H9 (cell line): ENCODE measurements at regions not wholly inside any gene's neighbourhood (a gene's known extent, or its start where the extent isn't known, plus 50 kb on each side); places are given as distances from the start of the nearest gene placed in this dataset.

Experiments
- DNase-seq: peaks from one replicate; pipeline ENCODE4 v3.0.0-alpha.2; 2017
- H2AFZ ChIP-seq: one replicate; pipeline ENCODE4 v1.6.1; 2013; ENCODE audit warnings: mild to moderate bottlenecking, low read length, control low read depth, moderate library complexity
- H2AK5ac ChIP-seq: 2 replicates; pipeline ENCODE4 v1.6.1; 2013; ENCODE audit warnings: low read length, control low read depth, mixed read lengths; ENCODE audit not compliant: insufficient read length
- H2BK120ac ChIP-seq: one replicate; pipeline ENCODE4 v1.6.1; 2013; ENCODE audit warnings: low read depth, mild to moderate bottlenecking, low read length, control low read depth, inconsistent platforms; ENCODE audit not compliant: poor library complexity, severe bottlenecking
- H2BK12ac ChIP-seq: 2 replicates; pipeline ENCODE4 v1.6.1; 2013; ENCODE audit warnings: low read length, control low read depth, mixed read lengths, low read depth; ENCODE audit not compliant: insufficient read length
- H2BK15ac ChIP-seq: 2 replicates; pipeline ENCODE4 v1.6.1; 2013; ENCODE audit warnings: low read depth, low read length, control low read depth
- H2BK20ac ChIP-seq: one replicate; pipeline ENCODE4 v1.6.1; 2013; ENCODE audit warnings: low read depth, mild to moderate bottlenecking, low read length, control low read depth, inconsistent platforms; ENCODE audit not compliant: poor library complexity, severe bottlenecking
- H2BK5ac ChIP-seq: 2 replicates; pipeline ENCODE4 v1.6.1; 2013; ENCODE audit warnings: low read length, control low read depth, mixed read lengths; ENCODE audit not compliant: insufficient read length
- H3K14ac ChIP-seq: 2 replicates; pipeline ENCODE4 v1.6.1; 2013; ENCODE audit warnings: low read length, control low read depth; ENCODE audit not compliant: insufficient read depth
- H3K18ac ChIP-seq: 2 replicates; pipeline ENCODE4 v1.6.1; 2013; ENCODE audit warnings: low read depth, mild to moderate bottlenecking, mixed read lengths, low read length, control low read depth; ENCODE audit not compliant: insufficient read length
- H3K23ac ChIP-seq: 2 replicates; pipeline ENCODE4 v1.6.1; 2013; ENCODE audit warnings: low read length, control low read depth, mixed read lengths, low read depth; ENCODE audit not compliant: insufficient read length
- H3K23me2 ChIP-seq: 2 replicates; pipeline ENCODE4 v1.6.1; 2013; ENCODE audit warnings: low read depth, mild to moderate bottlenecking, mixed read lengths, low read length, control low read depth; ENCODE audit not compliant: insufficient read length, poor library complexity, severe bottlenecking
- H3K27ac ChIP-seq: 2 replicates; pipeline ENCODE4 v1.5.1; 2013; ENCODE audit warnings: low read length, control low read depth, mixed read lengths, low read depth; ENCODE audit not compliant: insufficient read length
- H3K27me3 ChIP-seq: 2 replicates; pipeline ENCODE4 v1.6.1; 2013; ENCODE audit warnings: low read length, control low read depth, inconsistent platforms; ENCODE audit not compliant: insufficient read depth
- H3K4ac ChIP-seq: 2 replicates; pipeline ENCODE4 v1.6.1; 2013; ENCODE audit warnings: low read depth, mild to moderate bottlenecking, control low read depth, inconsistent platforms, low read length, moderate library complexity
- H3K4me1 ChIP-seq: 2 replicates; pipeline ENCODE4 v1.6.1; 2013; ENCODE audit warnings: low read length, control low read depth, inconsistent platforms; ENCODE audit not compliant: insufficient read depth
- H3K4me2 ChIP-seq: 2 replicates; pipeline ENCODE4 v1.6.1; 2013; ENCODE audit warnings: low read length, control low read depth, mixed read lengths; ENCODE audit not compliant: insufficient read length, insufficient read depth
- H3K56ac ChIP-seq: 2 replicates; pipeline ENCODE4 v1.6.1; 2013; ENCODE audit warnings: low read depth, mild to moderate bottlenecking, mixed read lengths, low read length, control low read depth; ENCODE audit not compliant: insufficient read length
- H3K79me1 ChIP-seq: 2 replicates; pipeline ENCODE4 v1.6.1; 2013; ENCODE audit warnings: low read depth, mild to moderate bottlenecking, moderate library complexity, low read length, control low read depth, inconsistent platforms; ENCODE audit not compliant: insufficient read depth, poor library complexity, severe bottlenecking
- H3K79me2 ChIP-seq: 2 replicates; pipeline ENCODE4 v1.6.1; 2013; ENCODE audit warnings: low read length, control low read depth, inconsistent platforms; ENCODE audit not compliant: insufficient read depth
- H3K9ac ChIP-seq: 2 replicates; pipeline ENCODE4 v1.6.1; 2013; ENCODE audit warnings: low read length, control low read depth, mixed read lengths; ENCODE audit not compliant: insufficient read length; ENCODE audit errors: extremely low read depth
- H3K9me3 ChIP-seq: one replicate; pipeline ENCODE4 v1.6.1; 2013; ENCODE audit warnings: low read depth, low read length, inconsistent platforms; ENCODE audit not compliant: control insufficient read depth
- H3T11ph ChIP-seq: one replicate; pipeline ENCODE4 v1.6.1; 2013; ENCODE audit warnings: mild to moderate bottlenecking, low read length, control low read depth, inconsistent platforms
- H4K20me1 ChIP-seq: one replicate; pipeline ENCODE4 v1.6.1; 2013; ENCODE audit not compliant: control insufficient read depth, insufficient read length, insufficient read depth
- H4K5ac ChIP-seq: 2 replicates; pipeline ENCODE4 v1.6.1; 2013; ENCODE audit warnings: low read depth, mild to moderate bottlenecking, mixed read lengths, low read length, control low read depth; ENCODE audit not compliant: insufficient read length
- H4K8ac ChIP-seq: replicated peaks from 2 replicates; pipeline ENCODE4 v1.6.1; 2013; ENCODE audit warnings: low read length, control low read depth, mixed read lengths, low read depth; ENCODE audit not compliant: insufficient read length
- H4K91ac ChIP-seq: 2 replicates; pipeline ENCODE4 v1.6.1; 2013; ENCODE audit warnings: low read depth, mild to moderate bottlenecking, moderate library complexity, mixed read lengths, low read length, control low read depth; ENCODE audit not compliant: insufficient read length
- H3K27ac Mint-ChIP-seq, 3 experiments: 2 replicates in 2 of 3; 3 replicates in 1 of 3; pipeline ENCODE4 v1.8.0; 2020 to 2021; ENCODE audit warnings: mixed read lengths in 3 of 3, mild to moderate bottlenecking in 1 of 3, moderate library complexity in 1 of 3
- H3K27me3 Mint-ChIP-seq: 2 replicates; pipeline ENCODE4 v1.8.0; 2021; ENCODE audit warnings: low read depth, mild to moderate bottlenecking, moderate library complexity, mixed read lengths
- H3K36me3 Mint-ChIP-seq, 3 experiments: 2 replicates in 2 of 3; 3 replicates in 1 of 3; pipeline ENCODE4 v1.8.0; 2020 to 2021; ENCODE audit warnings: low read depth in 3 of 3, mixed read lengths in 3 of 3; ENCODE audit not compliant: insufficient read depth in 1 of 3
- H3K4me1 Mint-ChIP-seq, 2 experiments: 2 replicates each; pipeline ENCODE4 v1.8.0; 2020; ENCODE audit warnings: mixed read lengths in 2 of 2
- H3K4me3 Mint-ChIP-seq, 2 experiments: 2 replicates in 1 of 2; 3 replicates in 1 of 2; pipeline ENCODE4 v1.8.0; 2020 to 2021; ENCODE audit warnings: mild to moderate bottlenecking in 2 of 2, mixed read lengths in 2 of 2, moderate library complexity in 1 of 2
- H3K9me3 Mint-ChIP-seq, 2 experiments: 2 replicates in 1 of 2; 3 replicates in 1 of 2; pipeline ENCODE4 v1.8.0; 2020; ENCODE audit warnings: mild to moderate bottlenecking in 2 of 2, mixed read lengths in 2 of 2, moderate library complexity in 1 of 2
- CTCF ChIP-seq: fragments of 200-600 bp; sonication (generic); conservative IDR thresholded peaks from 3 replicates; pipeline ENCODE4 v1.8.0; 2021; ENCODE audit warnings: antibody characterized with exemption, mild to moderate bottlenecking
- WGBS: extraction: QIAGEN DNeasy Blood & Tissue Kit; methylation state at CpG from one replicate; pipeline ENCODE4 v1.1.7; 2013; ENCODE audit warnings: missing lambda C conversion rate, low lambda C conversion rate, mixed read lengths; ENCODE audit not compliant: insufficient read length; ENCODE audit errors: extremely low coverage; 5-methylcytosine and 5-hydroxymethylcytosine counted together

DNA sequence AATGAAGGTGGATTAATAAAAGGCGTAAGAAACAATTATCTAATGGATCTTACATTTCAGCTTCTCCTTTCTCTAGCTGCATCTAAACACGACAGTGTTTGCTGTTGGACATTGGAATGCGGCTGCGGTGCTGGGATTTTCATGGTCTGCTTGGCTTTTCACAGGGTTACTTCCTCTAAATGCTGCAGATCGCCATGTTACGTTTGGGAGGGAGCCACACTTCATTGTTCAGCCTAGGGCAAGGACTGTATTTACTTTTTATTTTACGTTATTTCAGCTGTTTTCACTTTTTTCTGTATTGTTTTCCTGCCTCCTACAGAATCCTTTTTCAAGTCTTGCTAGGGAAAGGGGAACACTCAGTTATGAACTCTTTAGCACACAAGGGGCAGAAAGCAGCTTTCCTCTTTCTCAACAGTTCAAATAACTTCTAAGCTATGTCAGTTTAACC is 97.9 kb upstream of the MTHFD1L start:
- no peaks in the 10 kb centered on the region for H3K79me2 ChIP-seq
- no peak overlapping the region for H3K9ac ChIP-seq
- H4K5ac ChIP-seq: no peak overlapping the region
- no peak overlapping the region for H3K14ac ChIP-seq
- no peaks in the 10 kb centered on the region for H4K20me1 ChIP-seq
- no peak for TF ChIP-seq CTCF
- Mint-ChIP-seq H3K4me1 (peaks cover 21 to 29% of the 10 kb centered on the region in 2 experiments), H3K36me3 (no peaks in the 10 kb centered on the region), H3K9me3 (no peaks in the 10 kb centered on the region; a peak in 1 of 5 replicates), H3K4me3 (no peak overlapping the region), H3K27ac (no peak overlapping the region), H3K27me3 (no peaks in the 10 kb centered on the region; the same call in 1 of the 2 replicates)
- no CpG with 5 or more reads among the region's 7 CpGs for WGBS
- H3K18ac ChIP-seq: no peak overlapping the region
- no peak overlapping the region for H2BK20ac ChIP-seq
- no peaks in the 10 kb centered on the region; the same call in 1 of the 2 replicates for H3K4me1 ChIP-seq
- H2BK5ac ChIP-seq: no peak overlapping the region
- H4K8ac ChIP-seq: no peak overlapping the region
- H3K27ac ChIP-seq: no peak overlapping the region
- no peaks in the 10 kb centered on the region for H3K79me1 ChIP-seq
- H4K91ac ChIP-seq: no peak overlapping the region
- no peak overlapping the region for H2BK120ac ChIP-seq
- DNase-seq: no peak
- no peak overlapping the region for H2BK12ac ChIP-seq
- H3K56ac ChIP-seq: no peak overlapping the region
- no peaks in the 10 kb centered on the region for H3K23me2 ChIP-seq
- H3K9me3 ChIP-seq: no peaks in the 10 kb centered on the region
- H3K23ac ChIP-seq: no peak overlapping the region
- no peak overlapping the region for H2AK5ac ChIP-seq
- no peak overlapping the region for H2AFZ ChIP-seq
- no peak overlapping the region for H3T11ph ChIP-seq
- no peak overlapping the region for H3K4ac ChIP-seq
- no peak overlapping the region for H3K4me2 ChIP-seq
- no peaks in the 10 kb centered on the region for H3K27me3 ChIP-seq
- H2BK15ac ChIP-seq: no peak overlapping the region
